Neural crest cell (in vitro differentiated cells): ENCODE measurements at regions not wholly inside any gene's neighbourhood (a gene's known extent, or its start where the extent isn't known, plus 50 kb on each side); places are given as distances from the start of the nearest gene placed in this dataset.

Source experiments
- DNase-seq: peaks from one replicate; pipeline ENCODE4 v3.0.0; 2021; ENCODE audit warnings: low read depth, mixed read lengths, low spot score
- H3K27ac Mint-ChIP-seq: one replicate; pipeline ENCODE4 v1.8.0; 2021; ENCODE audit warnings: mild to moderate bottlenecking, mixed read lengths; ENCODE audit not compliant: unreplicated experiment
- H3K27me3 Mint-ChIP-seq: 2 replicates; pipeline ENCODE4 v1.8.0; 2021; ENCODE audit warnings: low read depth, mild to moderate bottlenecking, mixed read lengths
- H3K36me3 Mint-ChIP-seq: 2 replicates; pipeline ENCODE4 v1.8.0; 2021; ENCODE audit warnings: low read depth, mild to moderate bottlenecking, mixed read lengths
- H3K4me1 Mint-ChIP-seq: 2 replicates; pipeline ENCODE4 v1.8.0; 2021; ENCODE audit warnings: mixed read lengths
- H3K4me3 Mint-ChIP-seq: one replicate; pipeline ENCODE4 v1.8.0; 2021; ENCODE audit warnings: mild to moderate bottlenecking, mixed read lengths
- H3K9me3 Mint-ChIP-seq: 2 replicates; pipeline ENCODE4 v1.8.0; 2021; ENCODE audit warnings: mixed read lengths
- CTCF ChIP-seq: fragments of 200-600 bp; sonication (generic); conservative IDR thresholded peaks from 2 replicates; pipeline ENCODE4 v1.5.0; 2021; ENCODE audit warnings: antibody characterized with exemption, mild to moderate bottlenecking

- H3K9me3 Mint-ChIP-seq: peaks cover 16% of the 10 kb centered on the region
- no peaks in the 10 kb centered on the region for H3K27me3 Mint-ChIP-seq
- no peak for DNase-seq
- H3K4me3 Mint-ChIP-seq: no peak overlapping the region
- no peak for TF ChIP-seq CTCF
- H3K4me1 Mint-ChIP-seq: peaks cover 35% of the 10 kb centered on the region
- no peak overlapping the region for H3K27ac Mint-ChIP-seq
- H3K36me3 Mint-ChIP-seq: peaks cover 19% of the 10 kb centered on the region
These were observed 586.2 kb downstream of the ZNF608 start for GRCh38 chr5:124160265-124160664.

- DNase-seq: no peak
- Mint-ChIP-seq H3K4me1 (peaks cover 17% of the 10 kb centered on the region), H3K27me3 (no peaks in the 10 kb centered on the region), H3K27ac (peak overlapping the region; percentile 46), H3K36me3 (peaks cover 25% of the 10 kb centered on the region), H3K4me3 (no peak overlapping the region), H3K9me3 (peaks cover 25% of the 10 kb centered on the region)
- TF ChIP-seq CTCF: no peak
These were observed 589.1 kb downstream of the ZNF608 start for GRCh38 chr5:124157320-124157719.

GRCh38 chr5:124156415-124156996 lies 589.9 kb downstream of the ZNF608 start:
- Mint-ChIP-seq H3K9me3 (peaks cover 30% of the 10 kb centered on the region), H3K27ac (no peak overlapping the region), H3K36me3 (peaks cover 32% of the 10 kb centered on the region), H3K4me1 (peaks cover 10% of the 10 kb centered on the region), H3K4me3 (no peak overlapping the region), H3K27me3 (no peaks in the 10 kb centered on the region)
- no peak for DNase-seq
- TF ChIP-seq CTCF: no peak

- H3K9me3 Mint-ChIP-seq: peaks cover 41% of the 10 kb centered on the region
- TF ChIP-seq CTCF: no peak
- no peak overlapping the region for H3K4me3 Mint-ChIP-seq
- H3K27ac Mint-ChIP-seq: no peak overlapping the region
- H3K36me3 Mint-ChIP-seq: peaks cover 47% of the 10 kb centered on the region
- H3K4me1 Mint-ChIP-seq: peaks cover 4% of the 10 kb centered on the region
- H3K27me3 Mint-ChIP-seq: no peaks in the 10 kb centered on the region
- no peak for DNase-seq
These were observed 591.7 kb downstream of the ZNF608 start for GRCh38 chr5:124154714-124155113.

- TF ChIP-seq CTCF: no peak
- Mint-ChIP-seq H3K9me3 (peaks cover 46% of the 10 kb centered on the region), H3K4me1 (peaks cover 4% of the 10 kb centered on the region), H3K27ac (no peak overlapping the region), H3K4me3 (no peak overlapping the region), H3K27me3 (no peaks in the 10 kb centered on the region), H3K36me3 (peaks cover 52% of the 10 kb centered on the region)
- no peak for DNase-seq
These were observed 592.9 kb downstream of the ZNF608 start for GRCh38 chr5:124153588-124153987.
